Stimulated activated CD4-positive, alpha-beta T cell treated with anti-CD3 and anti-CD28 coated beads, Interleukin-12 subunit alpha, Interleukin-12 subunit beta, amount 100 ng/mL, for 24 hours (primary cell): ENCODE measurements at regions not wholly inside any gene's neighbourhood (a gene's known extent, or its start where the extent isn't known, plus 50 kb on each side); places are given as distances from the start of the nearest gene placed in this dataset.
"Not testable (repeated sequence)": the region's sequence is repeated elsewhere in the genome, so short reads cannot be mapped to it uniquely, and the experiment has no call there.

Experiments used
- DNase-seq, 2 experiments: peaks; one replicate each; pipeline ENCODE4 v3.0.0-alpha.2; 2020; ENCODE audit warnings: low read depth in 2 of 2

DNA sequence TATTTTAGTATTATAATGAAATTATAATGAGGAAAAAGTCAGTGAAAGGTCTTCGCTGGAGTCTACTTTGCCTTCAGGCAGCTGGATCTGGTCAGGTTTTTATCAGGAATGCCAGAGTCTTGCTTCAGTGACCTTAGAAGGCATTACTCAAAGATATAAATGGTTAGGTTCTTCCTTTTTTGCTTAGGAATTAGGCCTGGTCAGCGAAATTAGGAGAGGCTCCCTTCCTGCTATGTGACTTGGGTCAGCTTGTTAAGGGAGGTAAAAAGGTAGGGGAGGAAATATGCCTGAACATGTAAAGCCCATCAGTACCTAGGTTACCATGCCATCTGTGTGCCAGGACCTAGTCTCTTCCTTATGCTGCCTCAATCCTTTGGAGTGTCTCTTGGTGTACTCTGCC is 115.1 kb downstream of the OTOR start:
- no peak for DNase-seq

DNA sequence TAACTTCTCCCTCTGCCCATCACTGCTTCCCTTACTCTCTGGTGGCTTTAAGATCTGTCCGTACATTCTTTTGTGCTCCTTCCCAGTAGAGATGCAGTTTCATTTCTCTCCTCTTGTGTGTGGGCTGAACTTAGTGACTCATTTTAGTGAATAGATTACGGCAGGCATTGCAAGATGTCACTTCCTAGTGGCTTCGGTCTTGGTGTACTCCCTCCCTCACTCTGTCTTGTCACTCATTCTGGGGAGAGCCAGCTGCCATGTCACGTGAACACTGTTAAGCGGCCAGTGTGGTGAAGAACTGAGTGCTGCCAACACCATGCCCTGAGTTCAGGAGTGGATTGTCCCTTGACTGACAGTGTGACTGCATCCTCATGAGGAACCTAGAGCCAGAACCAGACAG is 115.9 kb downstream of the OTOR start:
- DNase-seq = no peak

DNA sequence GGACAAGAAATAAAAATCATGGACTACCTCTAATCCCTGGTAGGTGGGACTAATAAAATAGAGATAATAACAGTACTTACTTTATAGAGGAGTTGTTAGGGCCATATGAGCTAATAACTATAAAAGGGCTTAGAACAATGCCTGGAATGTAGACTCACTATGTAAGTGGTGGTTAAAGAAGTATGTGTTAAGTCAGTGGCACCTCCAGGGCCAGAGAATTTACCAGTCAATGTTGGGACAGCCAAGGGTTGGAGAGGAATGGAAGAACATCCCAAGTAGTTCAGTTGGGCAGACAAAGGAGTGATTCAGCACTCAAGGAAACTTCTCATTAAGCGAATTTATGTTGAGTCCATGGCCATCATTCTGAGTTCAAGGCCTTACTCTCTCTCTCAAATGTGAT is 116.8 kb downstream of the OTOR start:
- DNase-seq = no peak

DNA sequence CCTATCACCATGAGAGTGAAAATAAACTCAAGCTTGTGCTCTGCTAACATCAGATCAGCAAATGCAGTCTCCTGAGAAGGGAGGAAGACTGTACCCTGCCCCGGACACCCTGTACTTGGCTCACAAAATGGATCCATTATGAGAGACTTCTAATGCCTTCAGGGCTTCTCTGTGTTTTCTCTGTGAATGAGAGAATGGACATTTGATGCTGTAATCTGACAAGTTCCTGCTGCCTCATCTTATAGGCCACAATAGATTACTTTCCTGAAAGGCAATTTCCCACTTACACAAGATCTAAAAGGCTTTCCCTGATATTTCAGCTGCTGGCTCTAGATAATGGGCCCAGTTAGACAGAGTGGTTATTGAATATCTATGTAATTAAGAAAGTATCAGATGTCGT is 117.2 kb downstream of the OTOR start:
- no peak for DNase-seq

DNA sequence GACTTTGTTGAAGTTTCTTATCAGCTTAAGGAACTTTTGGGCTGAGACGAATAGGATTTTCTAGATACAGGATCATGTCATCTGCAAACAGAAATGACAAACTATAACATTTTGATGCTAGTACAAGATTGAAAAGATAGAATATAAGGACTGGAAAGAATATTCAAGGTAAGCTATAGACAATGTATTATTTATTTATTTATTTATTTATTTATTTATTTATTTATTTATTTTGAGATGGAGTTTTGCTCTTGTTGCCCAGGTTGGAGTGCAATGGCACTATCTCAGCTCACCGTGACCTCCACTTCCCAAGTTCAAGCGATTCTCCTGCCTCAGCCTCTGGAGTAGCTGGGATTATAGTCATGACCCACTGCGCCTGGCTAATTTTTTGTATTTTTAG is 125.0 kb downstream of the OTOR start:
- not testable (repeated sequence) for DNase-seq

DNA sequence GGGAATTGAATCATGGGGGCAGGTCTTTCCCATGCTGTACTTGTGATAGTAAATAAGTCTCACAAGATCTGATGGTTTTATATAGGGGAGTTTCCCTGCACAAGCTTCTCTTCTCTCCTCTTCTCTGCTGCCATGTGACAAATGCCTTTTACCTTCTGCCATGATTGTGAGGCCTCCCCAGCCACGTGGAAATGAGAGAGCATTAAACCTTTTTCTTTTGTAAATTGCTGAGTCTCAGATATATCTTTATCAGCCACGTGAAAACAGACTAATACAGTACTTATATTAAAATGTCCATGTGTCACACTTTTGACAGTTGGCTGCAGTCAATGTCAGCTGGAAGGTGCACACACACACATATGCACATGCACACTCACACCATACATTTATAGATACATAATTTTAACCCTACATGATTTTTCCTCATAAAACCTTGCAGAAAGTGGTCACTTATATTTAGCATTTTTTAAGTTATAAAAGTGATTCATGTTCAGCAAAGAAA is 128.9 kb downstream of the OTOR start:
- DNase-seq = no peak

DNA sequence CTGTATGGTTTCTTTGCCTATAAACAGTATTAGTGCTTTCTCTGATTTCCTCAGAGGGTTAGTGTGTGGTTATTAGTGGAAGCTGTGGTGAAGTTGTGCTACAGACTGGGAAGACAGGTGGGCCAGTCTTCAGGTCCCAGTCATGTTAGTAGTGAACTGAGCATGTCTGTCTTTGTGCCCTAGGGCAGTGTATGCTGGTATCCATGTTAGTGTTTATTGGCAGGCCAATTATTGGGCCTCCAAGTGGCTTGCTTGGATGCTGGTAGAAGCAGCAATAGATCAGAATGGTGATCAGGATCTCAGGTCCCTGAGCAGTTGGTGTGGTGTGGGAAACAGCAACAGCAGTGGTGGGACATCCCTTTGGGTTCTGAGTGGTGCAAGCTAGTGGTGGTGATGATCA is 137.6 kb downstream of the OTOR start:
- DNase-seq = no peak

DNA sequence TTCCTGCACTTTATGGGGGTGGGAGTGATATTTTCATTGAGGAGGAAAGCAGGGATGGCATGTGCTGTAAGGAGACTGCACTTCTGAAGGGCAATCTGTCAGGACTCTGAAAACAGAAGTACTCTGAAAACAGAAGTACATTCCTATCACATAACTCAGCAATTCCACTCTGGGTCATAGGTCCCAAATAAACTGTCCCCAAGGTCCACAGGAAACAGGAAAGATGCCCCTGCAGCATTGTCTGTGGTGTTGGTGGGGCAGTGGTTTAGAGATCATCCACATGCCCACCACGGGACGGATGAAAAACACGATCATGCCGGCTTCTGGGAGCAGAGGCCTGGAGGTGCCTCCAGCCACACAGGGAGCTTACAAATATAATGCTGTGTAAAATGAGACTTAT is 150.3 kb downstream of the OTOR start:
- no peak for DNase-seq

DNA sequence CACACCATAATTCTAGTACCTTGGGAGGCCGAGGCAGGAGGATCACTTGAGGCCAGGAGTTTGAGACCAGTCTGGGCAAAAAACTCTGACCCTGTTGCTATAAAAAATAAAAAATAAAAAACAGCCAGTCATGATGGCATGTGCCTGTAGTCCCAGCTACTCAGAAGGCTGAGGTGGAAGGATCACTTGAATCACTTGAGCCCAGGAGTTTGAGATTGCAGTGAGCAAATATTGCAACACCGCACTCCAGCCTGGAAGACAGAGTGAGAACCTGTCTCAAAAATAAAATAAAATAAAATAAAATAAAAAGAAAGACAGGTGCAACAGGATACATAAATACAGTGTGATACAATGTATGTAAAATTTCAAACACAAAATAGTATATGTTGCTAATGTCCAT is 154.5 kb downstream of the OTOR start:
- DNase-seq = no peak

DNA sequence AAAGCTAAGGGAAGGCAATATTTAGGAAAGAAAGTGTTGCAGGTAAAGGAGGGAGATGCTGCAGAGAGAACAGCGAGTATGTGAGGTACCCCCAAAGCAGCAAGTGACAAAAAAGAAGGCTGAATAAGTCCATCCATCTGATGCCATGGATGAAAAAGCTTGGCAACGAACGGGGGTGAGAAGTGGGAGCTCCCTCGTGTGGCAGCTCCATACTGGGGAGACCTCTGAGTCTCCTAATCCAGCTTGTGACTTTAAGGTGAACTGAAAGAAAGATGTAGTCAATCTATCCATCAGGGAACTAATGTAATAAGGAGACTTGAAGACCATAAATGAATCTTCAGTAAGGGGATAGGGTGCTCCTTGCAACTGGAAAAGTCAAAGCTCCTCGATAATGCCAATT is 156.6 kb downstream of the OTOR start:
- DNase-seq = no peak

DNA sequence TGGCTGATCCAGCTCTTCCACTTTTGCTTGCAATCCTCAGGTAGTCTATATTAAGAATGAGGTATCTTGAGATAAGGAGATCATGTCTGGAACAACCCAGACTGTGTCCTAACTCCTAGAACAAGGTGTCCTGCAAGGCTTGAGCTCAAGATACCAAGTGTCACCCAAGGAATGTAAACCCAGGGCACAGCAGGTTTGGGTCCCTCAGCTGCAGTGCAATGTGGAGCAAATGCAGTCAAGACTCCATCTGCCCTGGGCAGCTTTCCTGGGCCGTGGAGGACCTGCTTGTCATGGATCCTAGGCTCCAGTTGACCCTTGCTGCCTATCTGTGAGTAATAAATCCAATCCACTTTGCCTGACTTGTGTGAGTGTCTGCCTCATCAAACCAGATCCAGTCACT is 166.1 kb downstream of the OTOR start:
- no peak for DNase-seq

DNA sequence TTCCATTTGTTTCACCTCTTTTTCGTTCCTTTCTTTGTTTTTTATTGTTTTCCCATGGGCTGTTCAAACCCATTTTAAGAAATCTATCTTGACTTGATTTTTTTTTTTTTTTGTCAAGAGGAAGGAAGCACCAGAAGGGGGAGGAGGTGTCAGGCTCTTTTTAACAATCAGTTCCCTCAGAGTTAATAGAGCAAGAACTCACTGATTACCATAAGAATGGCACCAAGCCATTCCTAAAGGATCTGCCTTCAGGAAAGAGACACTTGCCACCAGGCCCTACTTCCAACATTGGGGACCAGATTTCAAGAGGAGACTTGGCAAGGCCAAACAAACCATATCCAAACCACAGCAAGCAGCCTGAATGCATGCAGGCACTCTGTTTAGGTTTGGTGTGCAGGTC is 168.0 kb downstream of the OTOR start:
- no peak for DNase-seq

DNA sequence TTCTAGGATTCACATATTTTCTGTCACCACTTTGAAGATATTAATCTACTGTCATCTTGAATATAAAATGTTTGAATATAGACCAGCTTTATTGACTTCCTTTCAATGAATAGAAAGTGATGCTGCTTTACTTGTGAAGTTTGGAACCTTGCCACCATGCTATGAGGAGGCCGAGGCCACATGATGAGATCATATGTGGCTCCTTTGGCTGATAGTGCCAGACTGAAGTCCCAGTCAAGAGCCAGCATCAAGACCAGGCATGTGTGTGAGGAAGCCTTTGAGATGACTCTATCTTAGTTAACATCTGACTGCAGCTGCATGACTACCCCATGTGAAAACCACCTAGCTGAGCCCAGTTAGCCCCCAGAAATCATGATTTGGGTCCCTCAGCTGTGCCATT is 169.5 kb downstream of the OTOR start:
- no peak for DNase-seq

DNA sequence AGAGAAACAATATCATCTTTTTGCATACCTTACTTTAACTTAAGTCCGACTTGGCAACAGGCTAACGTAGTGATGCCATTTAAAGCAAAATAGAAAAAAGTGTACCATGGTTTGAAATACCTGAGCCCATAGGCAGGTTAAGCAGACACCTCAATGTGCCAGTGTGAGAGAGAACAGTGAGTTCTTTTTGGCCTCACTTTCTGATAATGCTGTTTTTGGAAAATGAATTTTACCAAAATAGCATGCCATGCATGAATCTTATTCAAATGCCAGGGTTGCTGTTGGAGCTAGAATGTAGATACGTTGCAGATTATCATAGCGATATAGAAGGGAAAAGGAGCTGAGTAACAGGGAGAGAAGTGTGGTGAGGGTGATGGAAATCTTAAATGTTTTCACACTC is 170.2 kb downstream of the OTOR start:
- DNase-seq = no peak

DNA sequence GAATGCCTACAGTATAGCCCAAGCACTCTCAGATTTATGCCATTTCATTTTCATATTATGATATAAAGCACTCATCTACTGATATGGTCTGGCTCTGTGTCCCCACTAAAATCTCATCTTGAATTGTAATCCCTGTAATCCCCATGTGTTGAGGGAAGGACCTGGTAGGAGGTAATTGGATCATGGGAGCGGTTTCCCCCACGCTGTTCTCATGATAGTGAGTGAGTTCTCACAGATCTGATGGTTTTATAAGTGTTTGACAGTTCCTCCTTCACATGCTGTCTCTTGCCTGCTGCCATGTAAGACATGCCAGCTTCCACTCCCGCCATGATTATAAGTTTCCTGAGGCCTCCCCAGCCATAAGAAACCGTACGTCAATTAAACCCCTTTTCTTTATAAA is 171.7 kb downstream of the OTOR start:
- DNase-seq = no peak

DNA sequence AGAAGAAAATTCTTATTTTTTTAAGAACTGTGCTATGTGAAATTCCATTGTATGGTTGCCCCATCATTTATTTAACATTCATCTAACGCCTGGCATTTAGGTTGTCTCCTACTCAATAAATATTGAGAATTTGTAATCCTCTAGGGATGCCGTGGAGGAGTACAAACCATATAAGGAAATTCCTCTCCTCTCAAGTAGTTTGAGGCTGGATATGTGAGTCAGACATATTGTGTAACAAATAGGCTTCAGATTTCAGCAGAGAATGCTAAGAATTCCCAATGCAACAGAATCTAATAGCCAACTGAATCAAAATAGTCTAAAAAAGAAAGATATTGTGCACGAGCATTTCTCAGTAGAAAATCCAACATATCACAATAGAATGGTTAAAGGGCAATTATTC is 174.7 kb downstream of the OTOR start:
- no peak for DNase-seq

DNA sequence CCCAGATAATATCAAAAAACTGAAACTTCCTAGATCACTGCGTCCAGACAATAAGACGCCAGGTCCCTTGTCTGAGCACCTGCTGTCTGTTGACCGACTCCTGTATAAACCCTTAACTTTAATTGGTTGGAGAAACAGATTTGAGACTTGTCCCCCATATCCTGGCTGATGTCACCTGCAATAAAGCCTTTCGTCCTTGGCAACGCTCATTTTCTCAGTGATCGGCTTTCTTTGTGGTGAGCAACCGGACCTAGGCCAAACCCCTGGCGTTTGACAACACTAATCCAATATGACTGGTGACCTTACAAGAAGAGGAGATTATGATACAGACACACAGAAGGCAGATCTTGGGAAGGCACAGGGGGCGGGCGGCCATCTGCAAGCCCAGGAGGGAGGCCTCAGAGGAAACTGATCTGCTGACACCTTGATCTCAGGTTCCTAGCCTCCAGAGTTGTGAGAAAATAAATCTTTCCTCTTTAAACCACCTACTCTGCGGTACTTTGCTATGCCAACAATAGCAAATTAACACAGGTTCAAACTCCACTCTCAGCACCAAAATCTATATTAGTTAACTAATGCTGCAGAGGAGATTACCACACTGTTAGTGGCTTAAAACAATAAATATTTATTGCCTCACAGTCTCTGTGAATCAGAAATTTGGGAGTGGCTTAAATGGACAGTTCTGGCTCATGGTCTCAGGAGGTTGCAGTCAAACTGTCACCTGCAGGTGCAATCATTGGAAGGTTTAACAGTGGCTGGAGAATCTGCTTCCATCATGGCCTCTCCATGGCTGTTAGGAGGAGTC is 178.7 kb downstream of the OTOR start:
- no peak for DNase-seq

DNA sequence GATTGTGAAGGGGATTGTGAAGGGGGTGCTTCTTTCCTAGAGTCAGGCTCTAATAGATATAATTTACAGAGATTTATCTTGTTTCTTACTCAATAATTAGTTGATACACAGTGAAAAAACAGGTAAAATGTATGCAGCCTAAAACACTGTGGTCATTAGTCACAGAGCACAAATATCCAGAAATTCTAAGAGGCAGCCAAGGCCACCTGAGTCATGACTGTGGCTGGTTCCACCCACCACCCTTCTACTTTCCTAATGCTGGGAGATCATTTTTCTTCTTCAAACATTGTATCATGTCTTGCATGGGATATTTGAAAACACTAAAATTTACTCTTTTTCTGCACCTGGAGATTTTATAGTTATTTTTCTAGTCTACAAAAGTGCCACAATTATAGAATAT is 181.6 kb downstream of the OTOR start:
- no peak for DNase-seq

DNA sequence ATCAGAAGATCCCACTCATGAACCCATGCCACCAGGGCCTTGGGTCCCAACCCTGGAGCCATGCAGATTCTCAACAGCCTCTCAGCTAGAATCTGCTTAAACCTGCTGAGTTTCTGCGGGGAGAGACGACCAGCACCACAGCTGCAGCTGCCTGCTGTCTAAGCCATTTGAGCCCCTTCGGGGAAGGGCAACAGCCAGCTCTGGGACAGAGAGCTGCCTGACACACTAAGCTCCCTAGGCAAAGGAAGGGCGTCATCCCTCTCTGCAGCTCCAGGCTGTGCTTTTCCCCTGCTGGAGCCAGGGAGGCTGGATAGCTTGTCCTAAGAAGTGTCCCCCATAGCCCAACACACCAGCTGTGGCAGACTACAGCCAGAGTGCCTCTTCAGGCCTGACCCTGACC is 182.5 kb downstream of the OTOR start:
- no peak for DNase-seq

DNA sequence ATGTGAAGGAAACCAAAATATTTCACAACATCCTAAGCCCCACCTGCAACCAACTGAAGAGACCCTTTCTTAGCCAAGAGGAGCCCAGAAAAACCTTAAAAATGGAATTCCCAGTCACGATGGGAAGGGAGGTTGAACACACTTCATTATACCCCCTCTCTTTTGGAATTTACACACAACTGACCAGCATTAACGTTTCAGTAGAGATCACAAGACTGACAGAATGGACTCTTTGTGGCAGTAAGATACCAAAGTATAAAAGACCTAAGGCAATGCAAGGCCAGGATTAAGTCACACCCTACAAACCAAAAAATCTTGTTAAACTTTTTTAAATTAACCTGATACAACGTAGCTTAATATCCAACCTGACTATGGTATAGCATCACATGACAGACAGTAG is 190.9 kb downstream of the OTOR start:
- DNase-seq = no peak

DNA sequence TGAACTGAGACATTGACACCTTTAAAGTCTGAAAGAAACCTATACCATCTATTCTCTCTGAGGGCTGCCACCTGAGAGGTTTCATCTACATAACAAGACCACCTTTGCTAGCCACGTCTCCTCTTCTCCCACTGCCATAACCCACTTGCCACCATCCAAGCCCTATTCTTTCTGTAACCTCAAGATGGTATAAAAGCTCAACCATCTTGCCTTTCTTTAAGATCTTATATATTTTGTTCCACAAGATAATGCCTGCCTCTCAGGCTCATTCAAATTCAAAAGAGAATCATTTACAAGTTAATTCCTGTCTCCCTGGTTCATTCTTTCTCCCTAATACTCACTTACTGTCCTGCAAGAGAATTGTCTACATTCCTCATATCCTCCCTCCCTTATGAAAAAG is 192.5 kb downstream of the OTOR start:
- no peak for DNase-seq

DNA sequence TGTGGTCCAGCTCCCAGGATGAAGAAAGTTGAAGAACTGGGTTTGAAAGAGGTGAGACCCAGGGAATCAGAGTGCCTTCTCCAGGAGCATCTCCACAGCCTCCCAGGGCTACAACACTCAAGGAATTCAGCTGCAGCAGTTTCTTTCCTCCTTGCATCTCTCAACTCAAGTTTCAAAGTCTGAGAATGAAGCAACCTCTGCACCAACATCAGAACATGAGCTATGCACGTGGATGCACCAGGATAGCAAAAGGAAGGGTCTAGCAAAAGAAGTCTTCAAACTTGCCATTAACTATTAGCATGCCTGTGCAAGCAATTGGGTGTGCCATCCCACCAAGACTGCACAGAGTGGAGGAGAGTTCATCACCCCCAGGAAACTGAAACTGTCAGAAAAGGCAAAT is 193.9 kb downstream of the OTOR start:
- no peak for DNase-seq

DNA sequence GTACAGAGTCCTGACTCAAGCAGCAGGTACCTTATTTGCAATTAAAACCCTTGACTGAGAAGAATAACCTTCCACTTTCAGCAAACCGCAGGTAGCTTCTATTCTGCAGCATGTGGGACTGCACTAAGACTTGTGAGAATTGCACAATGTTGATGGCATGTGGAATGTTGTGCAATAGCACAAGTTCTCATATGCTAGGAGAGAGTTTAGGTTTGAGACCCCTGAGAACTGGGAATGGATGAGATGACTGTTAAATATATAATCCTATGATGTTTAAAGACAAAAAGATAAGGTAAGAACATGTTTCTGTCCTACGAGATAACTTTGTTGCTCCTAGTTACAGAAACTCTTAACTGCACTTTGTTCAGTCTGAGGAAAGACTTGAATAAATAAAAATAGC is 194.6 kb downstream of the OTOR start:
- DNase-seq = no peak

DNA sequence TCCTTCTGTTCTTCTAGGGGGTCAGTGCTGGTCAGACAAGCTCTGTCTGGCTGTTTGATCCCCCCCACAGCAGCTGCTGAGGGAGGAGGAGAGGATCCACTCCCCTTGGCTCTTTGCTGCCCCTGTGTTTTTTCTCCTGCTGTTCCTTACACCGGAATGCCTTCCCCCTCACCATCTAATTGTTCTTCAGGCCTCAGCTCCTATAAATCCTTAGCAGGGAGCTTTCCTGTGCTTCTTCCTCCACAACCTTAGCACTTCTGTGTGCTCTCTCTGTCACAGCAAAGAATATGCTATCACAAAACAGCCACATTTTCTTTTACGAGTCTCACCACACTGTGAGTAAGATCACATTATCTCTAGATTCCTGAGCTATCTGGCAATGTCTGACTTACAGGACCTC is 196.6 kb downstream of the OTOR start:
- no peak for DNase-seq
